Fibroblast of lung (primary cell): ENCODE measurements at regions not wholly inside any gene's neighbourhood (a gene's known extent, or its start where the extent isn't known, plus 50 kb on each side); places are given as distances from the start of the nearest gene placed in this dataset.

Experiments used
- DNase-seq, 2 donors: peaks; one replicate each; pipeline versions ENCODE4 v3.0.0 to v3.0.0-alpha.2; 2010; ENCODE audit warnings: low read depth in 2 of 2
- H2AFZ ChIP-seq: 2 replicates; pipeline ENCODE4 v1.5.1; 2012; ENCODE audit warnings: low read length, control low read depth, inconsistent platforms
- H3K27ac ChIP-seq: 2 replicates; pipeline ENCODE4 v1.5.1; 2011; ENCODE audit warnings: low read length, control low read depth; ENCODE audit not compliant: insufficient read depth
- H3K27me3 ChIP-seq: 2 replicates; pipeline ENCODE4 v1.5.1; 2011; ENCODE audit warnings: mild to moderate bottlenecking, low read length; ENCODE audit not compliant: control insufficient read depth, insufficient read depth
- H3K36me3 ChIP-seq: 2 replicates; pipeline ENCODE4 v1.5.1; 2011; ENCODE audit warnings: low read length; ENCODE audit not compliant: control insufficient read depth, insufficient read depth
- H3K4me1 ChIP-seq: 2 replicates; pipeline ENCODE4 v1.5.1; 2011; ENCODE audit warnings: low read length; ENCODE audit not compliant: control insufficient read depth, insufficient read depth; ENCODE audit errors: extremely low read depth
- H3K4me2 ChIP-seq: 2 replicates; pipeline ENCODE4 v1.5.1; 2011; ENCODE audit warnings: low read length, control low read depth; ENCODE audit not compliant: insufficient read depth; ENCODE audit errors: extremely low read depth
- H3K4me3 ChIP-seq, 4 experiments: fragments of 200-600 bp in 1 of 4; sonication (generic) in 1 of 4; replicated peaks in 1 of 4; 2 replicates each; pipeline ENCODE4 v1.5.1; 2011 to 2016; ENCODE audit warnings: low read length in 4 of 4, low read depth in 3 of 4, mild to moderate bottlenecking in 3 of 4, control low read depth in 2 of 4, inconsistent platforms in 1 of 4, mixed read lengths in 1 of 4; ENCODE audit not compliant: insufficient read depth in 1 of 4; ENCODE audit errors: control extremely low read depth in 1 of 4
- H3K79me2 ChIP-seq: 2 replicates; pipeline ENCODE4 v1.5.1; 2012; ENCODE audit warnings: mild to moderate bottlenecking, low read length, inconsistent platforms; ENCODE audit not compliant: control insufficient read depth, insufficient read depth
- H3K9ac ChIP-seq: 2 replicates; pipeline ENCODE4 v1.5.1; 2011; ENCODE audit warnings: mild to moderate bottlenecking, low read length, control low read depth; ENCODE audit not compliant: insufficient read depth
- H3K9me3 ChIP-seq: 2 replicates; pipeline ENCODE4 v1.5.1; 2012; ENCODE audit warnings: low read depth, low read length; ENCODE audit not compliant: control insufficient read depth, insufficient read depth
- H4K20me1 ChIP-seq: 2 replicates; pipeline ENCODE4 v1.5.1; 2011; ENCODE audit warnings: low read length; ENCODE audit not compliant: control insufficient read depth, insufficient read depth; ENCODE audit errors: extremely low read depth
- EZH2 ChIP-seq: IDR thresholded peaks from 2 replicates; pipeline ENCODE4 v1.5.1; 2012; ENCODE audit warnings: low read length, control low read depth, mild to moderate bottlenecking; ENCODE audit errors: missing control alignments
- TF ChIP-seq, protein P1 (sequence below), 2 donors: IDR thresholded peaks in 1 of 2; conservative IDR thresholded peaks in 1 of 2; 1 replicate in 1 of 2; 2 replicates in 1 of 2; pipeline ENCODE4 v1.5.1; 2011 to 2012; ENCODE audit warnings: low read length in 2 of 2, control low read depth in 1 of 2, inconsistent platforms in 1 of 2, low read depth in 1 of 2, mild to moderate bottlenecking in 1 of 2

DNA sequence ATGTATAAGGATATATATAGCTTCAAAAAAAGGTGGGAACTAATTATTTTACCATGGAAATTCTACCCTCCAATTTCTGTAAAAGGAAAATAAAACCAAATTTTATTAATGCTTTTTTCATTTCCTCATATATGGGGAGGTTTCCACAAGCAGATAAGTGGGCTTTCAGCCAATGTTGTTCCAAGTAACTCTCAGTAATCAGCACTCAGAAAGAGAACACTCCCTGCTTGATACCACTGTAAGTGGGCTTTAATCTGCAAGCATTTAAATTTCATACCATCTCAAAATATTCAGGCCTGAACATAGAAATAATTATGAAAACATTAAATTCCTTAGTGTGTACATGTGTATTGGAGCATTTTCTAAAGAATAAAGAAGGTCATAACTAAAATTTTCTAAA lies 827.6 kb downstream of the C12orf50 start:
- H4K20me1 ChIP-seq, result no peaks in the 10 kb centered on the region
- no peaks in the 10 kb centered on the region for H3K79me2 ChIP-seq
- H3K4me3 ChIP-seq, result no peak overlapping the region
- H3K36me3 ChIP-seq, result no peaks in the 10 kb centered on the region
- no peaks in the 10 kb centered on the region for H3K27me3 ChIP-seq
- H2AFZ ChIP-seq, result no peak overlapping the region
- H3K4me2 ChIP-seq, result no peak overlapping the region
- no peak overlapping the region for H3K27ac ChIP-seq
- H3K9me3 ChIP-seq, result no peaks in the 10 kb centered on the region
- no peaks in the 10 kb centered on the region for H3K4me1 ChIP-seq
- TF ChIP-seq, protein P1, sequence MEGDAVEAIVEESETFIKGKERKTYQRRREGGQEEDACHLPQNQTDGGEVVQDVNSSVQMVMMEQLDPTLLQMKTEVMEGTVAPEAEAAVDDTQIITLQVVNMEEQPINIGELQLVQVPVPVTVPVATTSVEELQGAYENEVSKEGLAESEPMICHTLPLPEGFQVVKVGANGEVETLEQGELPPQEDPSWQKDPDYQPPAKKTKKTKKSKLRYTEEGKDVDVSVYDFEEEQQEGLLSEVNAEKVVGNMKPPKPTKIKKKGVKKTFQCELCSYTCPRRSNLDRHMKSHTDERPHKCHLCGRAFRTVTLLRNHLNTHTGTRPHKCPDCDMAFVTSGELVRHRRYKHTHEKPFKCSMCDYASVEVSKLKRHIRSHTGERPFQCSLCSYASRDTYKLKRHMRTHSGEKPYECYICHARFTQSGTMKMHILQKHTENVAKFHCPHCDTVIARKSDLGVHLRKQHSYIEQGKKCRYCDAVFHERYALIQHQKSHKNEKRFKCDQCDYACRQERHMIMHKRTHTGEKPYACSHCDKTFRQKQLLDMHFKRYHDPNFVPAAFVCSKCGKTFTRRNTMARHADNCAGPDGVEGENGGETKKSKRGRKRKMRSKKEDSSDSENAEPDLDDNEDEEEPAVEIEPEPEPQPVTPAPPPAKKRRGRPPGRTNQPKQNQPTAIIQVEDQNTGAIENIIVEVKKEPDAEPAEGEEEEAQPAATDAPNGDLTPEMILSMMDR (conservative IDR thresholded peaks at IDR 0.05 in 1 of 2, IDR thresholded peaks at IDR 0.05 in 1 of 2; ENCODE audit: low read depth in 1 of 2, low read length in 2 of 2), result no peak
- no peak for TF ChIP-seq EZH2
- peak; percentile 1 for DNase-seq
- H3K9ac ChIP-seq, result no peak overlapping the region

DNA sequence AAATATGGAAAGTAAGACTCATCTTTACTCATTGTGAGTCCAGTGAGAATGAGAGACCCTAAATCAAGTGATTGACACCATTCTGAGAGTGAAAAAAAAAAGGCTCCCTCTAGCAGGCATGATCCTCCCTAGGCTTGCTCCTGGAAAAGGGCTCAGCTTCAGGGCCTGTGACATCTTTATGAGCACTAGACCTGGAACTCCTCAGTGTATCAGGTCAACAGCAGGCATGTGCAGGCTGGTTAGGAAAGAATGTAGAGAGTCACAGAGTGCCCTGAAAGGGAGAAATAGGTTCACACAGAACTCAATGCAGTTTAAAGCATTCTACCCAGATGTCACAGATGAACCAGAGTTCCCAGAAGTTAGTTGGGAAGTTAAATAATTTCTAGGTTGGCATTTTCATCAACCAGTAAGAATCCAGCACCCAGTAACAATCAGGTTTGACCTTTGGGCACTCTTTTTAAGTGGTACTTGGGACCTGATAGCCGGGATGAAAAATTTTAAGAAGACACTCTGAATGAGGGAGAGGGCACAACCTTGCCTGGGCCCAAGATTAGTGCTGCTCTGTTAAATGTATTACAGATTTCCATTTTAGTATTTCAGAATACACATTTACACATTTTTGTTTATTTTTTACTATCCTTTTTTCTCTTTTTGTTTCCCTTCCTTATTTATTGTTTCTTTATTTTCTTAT lies 828.8 kb downstream of the C12orf50 start:
- Histone ChIP-seq H3K36me3 (no peaks in the 10 kb centered on the region), H3K9ac (no peak overlapping the region), H3K27me3 (no peaks in the 10 kb centered on the region), H4K20me1 (no peaks in the 10 kb centered on the region), H3K4me2 (no peak overlapping the region), H3K79me2 (no peaks in the 10 kb centered on the region), H2AFZ (no peak overlapping the region), H3K27ac (no peak overlapping the region), H3K4me3 (no peak overlapping the region), H3K4me1 (no peaks in the 10 kb centered on the region), H3K9me3 (no peaks in the 10 kb centered on the region)
- TF ChIP-seq EZH2, result no peak
- TF ChIP-seq, protein P1 (conservative IDR thresholded peaks at IDR 0.05 in 1 of 2, IDR thresholded peaks at IDR 0.05 in 1 of 2; ENCODE audit: low read depth in 1 of 2, low read length in 2 of 2), result no peak
- DNase-seq, result no peak

DNA sequence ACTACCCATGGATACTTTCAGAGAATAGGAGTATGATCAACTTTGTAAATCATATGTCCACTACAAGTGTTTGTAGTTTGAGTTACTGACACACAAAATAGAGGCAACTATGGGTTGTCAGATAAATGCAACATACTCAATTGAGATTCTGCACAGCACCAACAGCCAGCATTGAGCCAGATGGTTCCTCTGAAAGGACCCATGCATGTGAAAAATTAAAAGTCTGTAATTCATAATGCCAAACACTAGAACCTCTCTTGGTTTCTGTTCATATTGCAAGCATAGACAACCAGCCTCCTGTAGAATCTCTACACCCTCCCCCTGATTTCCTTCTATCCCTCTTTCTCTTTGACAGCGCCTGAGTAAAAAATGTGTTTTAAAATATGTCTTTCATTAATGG lies 831.0 kb downstream of the C12orf50 start:
- no peak for DNase-seq
- Histone ChIP-seq H3K4me3 (no peak overlapping the region), H3K9ac (no peak overlapping the region), H3K4me1 (no peaks in the 10 kb centered on the region), H3K4me2 (no peak overlapping the region), H3K9me3 (no peaks in the 10 kb centered on the region), H3K27ac (no peak overlapping the region), H3K27me3 (no peaks in the 10 kb centered on the region), H4K20me1 (no peaks in the 10 kb centered on the region), H3K79me2 (no peaks in the 10 kb centered on the region), H2AFZ (no peak overlapping the region), H3K36me3 (no peaks in the 10 kb centered on the region)
- TF ChIP-seq, protein P1 (conservative IDR thresholded peaks at IDR 0.05 in 1 of 2, IDR thresholded peaks at IDR 0.05 in 1 of 2; ENCODE audit: low read depth in 1 of 2, low read length in 2 of 2), result no peak
- no peak for TF ChIP-seq EZH2
